ENCODE measurements at regions not wholly inside any gene's neighbourhood (a gene's known extent, or its start where the extent isn't known, plus 50 kb on each side); places are given as distances from the start of the nearest gene placed in this dataset.
A peak's percentile ranks its signal among the peaks of the same experiment; 100 is the strongest.

- no peak overlapping the region for H3K4me3 ChIP-seq
- no peak for DNase-seq
- H3K27ac ChIP-seq = no peak overlapping the region
- intact Hi-C loops (cut with DNase I) = loop anchor here in 9 of 10 donors (5.0 to 10.0 kb wide), 6 partner anchors 620 to 1220 kb away; partner anchors contain the start of gene DAB1 (in 7 of the 9)
- H3K4me1 ChIP-seq = no peaks in the 10 kb centered on the region
- H3K9me3 ChIP-seq = no peaks in the 10 kb centered on the region
- no peaks in the 10 kb centered on the region for H3K36me3 ChIP-seq
- WGBS, 4 donors = 77 to 90% (median 85%) methylated on average over 12 to 15 of the region's 15 CpGs
- no peak for ATAC-seq
- TF ChIP-seq POLR2A (IDR thresholded peaks at IDR 0.05) = no peak
- TF ChIP-seq CTCF (IDR thresholded peaks at IDR 0.05) = no peak
- no peaks in the 10 kb centered on the region for H3K27me3 ChIP-seq
These were observed 501.3 kb downstream of the OMA1 start for GRCh38 chr1:58045094-58045705.

GRCh38 chr1:58041621-58042020 lies 504.9 kb downstream of the OMA1 start:
- Histone ChIP-seq H3K4me3 (no peak overlapping the region), H3K27me3 (peaks cover 0 to 11% (median 0%) of the 10 kb centered on the region in 9 donors), H3K9me3 (no peaks in the 10 kb centered on the region), H3K4me1 (no peaks in the 10 kb centered on the region), H3K36me3 (no peaks in the 10 kb centered on the region), H3K27ac (no peak overlapping the region)
- no peak for TF ChIP-seq POLR2A (IDR thresholded peaks at IDR 0.05)
- TF ChIP-seq CTCF (IDR thresholded peaks at IDR 0.05) = no peak
- 55 to 73% (median 62%) methylated on average over 2 of the region's 2 CpGs for WGBS, 4 donors
- DNase-seq (no peak), ATAC-seq (no peak)
- intact Hi-C loops (cut with DNase I) = loop anchor here in 6 of 10 donors (10.0 kb wide), 3 partner anchors 617 to 1217 kb away; partner anchors contain the start of gene DAB1 (in 5 of the 6)

- no peak for DNase-seq
- intact Hi-C loops (cut with DNase I) = no loop called here
- Histone ChIP-seq H3K4me1 (no peaks in the 10 kb centered on the region), H3K4me3 (no peak overlapping the region), H3K27me3 (peaks cover 0 to 12% (median 0%) of the 10 kb centered on the region in 9 donors), H3K27ac (no peak overlapping the region), H3K9me3 (no peaks in the 10 kb centered on the region), H3K36me3 (no peaks in the 10 kb centered on the region)
- TF ChIP-seq POLR2A (IDR thresholded peaks at IDR 0.05) (no peak), CTCF (IDR thresholded peaks at IDR 0.05) (no peak)
- ATAC-seq = no peak
- 88 to 98% (median 95%) methylated on average over 3 of the region's 3 CpGs for WGBS, 4 donors
These were observed 508.0 kb downstream of the OMA1 start for GRCh38 chr1:58038574-58038973.

GRCh38 chr1:58035523-58035922 lies 511.0 kb downstream of the OMA1 start:
- no peak overlapping the region for H3K27ac ChIP-seq
- no peak for TF ChIP-seq POLR2A (IDR thresholded peaks at IDR 0.05)
- peak in 1 of 12 donors; percentile 10 for TF ChIP-seq CTCF (IDR thresholded peaks at IDR 0.05)
- 54 to 75% (median 59%) methylated on average over 2 of the region's 2 CpGs for WGBS, 4 donors
- intact Hi-C loops (cut with DNase I) = no loop called here
- H3K9me3 ChIP-seq = no peaks in the 10 kb centered on the region
- no peak overlapping the region for H3K4me3 ChIP-seq
- H3K4me1 ChIP-seq = no peaks in the 10 kb centered on the region
- DNase-seq = no peak
- ATAC-seq = no peak
- H3K27me3 ChIP-seq = peaks cover 0 to 12% (median 0%) of the 10 kb centered on the region in 9 donors
- H3K36me3 ChIP-seq = no peaks in the 10 kb centered on the region
